HG03571 (cell line): ENCODE measurements at regions not wholly inside any gene's neighbourhood (a gene's known extent, or its start where the extent isn't known, plus 50 kb on each side); places are given as distances from the start of the nearest gene placed in this dataset.
A peak's percentile ranks its signal among the peaks of the same experiment; 100 is the strongest.

ENCODE experiments used
- ATAC-seq: cut with Tn5 transposase; IDR thresholded peaks from one replicate; pipeline ENCODE4 v1.9.1; 2021; ENCODE audit not compliant: unreplicated experiment

DNA sequence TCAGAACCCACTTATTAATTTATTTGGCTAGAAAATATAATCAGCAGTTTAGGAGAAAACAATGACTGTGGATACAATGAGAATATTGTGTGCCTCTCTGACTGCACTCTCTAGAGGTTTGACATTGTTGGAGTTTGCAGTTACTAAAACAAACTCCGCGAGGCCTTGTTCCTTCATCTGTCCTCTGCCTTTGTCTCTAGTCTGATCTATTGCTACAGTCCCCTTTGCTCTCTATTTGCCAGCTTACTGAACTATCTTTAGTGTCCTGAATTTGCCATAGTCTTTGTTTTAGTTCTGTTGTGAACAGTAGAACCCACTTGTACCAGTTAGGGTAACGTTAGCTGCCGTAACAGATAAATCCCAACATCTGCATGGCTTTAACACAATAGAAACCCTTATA is 81.4 kb upstream of the RPS6KA3 start:
- no peak for ATAC-seq

DNA sequence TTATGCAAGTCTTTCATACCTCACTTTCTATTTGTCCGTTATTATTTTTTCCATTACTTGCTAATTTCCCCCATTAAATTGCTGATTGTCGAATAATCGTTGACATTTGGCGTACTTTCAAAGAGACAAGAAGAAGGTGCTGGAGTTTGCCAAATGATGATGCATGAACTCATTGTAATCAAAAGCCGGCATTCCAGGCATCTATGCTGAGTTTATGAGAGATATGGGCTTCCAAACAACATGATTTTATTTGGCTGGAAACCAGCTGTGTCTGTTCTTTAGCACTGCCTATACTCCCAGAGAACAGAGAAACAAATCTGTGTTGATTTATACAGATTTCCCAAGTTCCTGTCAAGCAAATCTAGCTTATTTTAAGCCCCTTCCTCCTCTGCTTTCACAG is 80.8 kb upstream of the RPS6KA3 start:
- ATAC-seq: no peak

DNA sequence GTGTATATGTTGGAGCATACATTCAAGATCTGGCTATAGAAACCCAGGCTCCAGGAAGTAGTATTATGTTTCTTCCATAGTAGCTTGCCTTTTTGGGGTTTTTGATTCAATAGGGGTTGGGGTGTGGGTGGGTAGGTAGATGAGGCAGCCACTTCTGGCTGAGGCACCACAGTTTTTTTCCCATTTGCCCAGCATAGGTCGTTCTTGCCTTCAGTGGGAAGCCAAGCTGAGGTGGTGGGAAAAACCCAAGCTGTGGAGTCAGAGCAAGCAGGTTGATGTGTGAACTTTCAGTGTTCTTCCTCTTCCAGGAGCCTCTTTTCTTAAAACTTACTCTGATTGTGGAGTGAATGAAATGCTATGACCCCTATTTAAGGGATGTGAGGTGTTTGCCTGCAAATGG is 67.0 kb upstream of the RPS6KA3 start:
- no peak for ATAC-seq

DNA sequence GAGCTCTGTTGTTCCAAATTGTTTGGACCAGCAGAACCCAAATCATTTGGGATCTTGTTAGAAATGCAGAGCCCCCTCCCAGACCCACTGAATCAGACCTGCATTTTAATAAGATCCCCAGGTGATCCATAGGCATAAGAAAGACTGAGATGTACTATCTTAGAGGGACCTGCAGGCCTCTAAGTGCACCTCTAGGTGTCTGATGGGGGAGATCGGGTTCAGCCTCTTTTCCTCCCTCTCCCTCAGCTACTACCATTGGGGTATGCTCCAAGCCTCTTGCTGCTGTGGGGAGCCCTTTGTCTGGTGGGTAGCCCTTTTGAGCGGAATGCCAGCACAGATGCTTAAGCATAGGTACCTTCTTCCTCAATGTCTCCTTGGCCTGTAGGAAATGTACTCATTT is 63.8 kb upstream of the RPS6KA3 start:
- no peak for ATAC-seq

DNA sequence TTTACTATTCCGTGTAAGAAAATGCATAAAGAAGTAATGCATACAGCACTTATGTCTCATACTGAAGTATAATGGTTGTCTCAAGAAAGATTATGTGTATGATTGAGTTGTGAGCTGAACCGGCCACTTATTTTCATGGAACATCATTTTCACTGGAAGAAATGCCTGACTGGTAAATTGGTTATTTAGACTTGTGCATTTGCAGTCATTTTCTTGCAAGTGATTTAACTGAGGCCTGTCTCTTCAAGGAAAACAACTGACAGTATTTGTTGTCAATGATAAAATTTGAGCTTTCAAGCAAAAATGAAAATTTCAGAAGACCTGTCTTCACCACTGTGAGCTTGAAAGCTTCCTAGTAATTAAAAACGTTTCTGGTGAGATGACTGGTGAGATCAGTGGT is 62.7 kb upstream of the RPS6KA3 start:
- no peak for ATAC-seq

DNA sequence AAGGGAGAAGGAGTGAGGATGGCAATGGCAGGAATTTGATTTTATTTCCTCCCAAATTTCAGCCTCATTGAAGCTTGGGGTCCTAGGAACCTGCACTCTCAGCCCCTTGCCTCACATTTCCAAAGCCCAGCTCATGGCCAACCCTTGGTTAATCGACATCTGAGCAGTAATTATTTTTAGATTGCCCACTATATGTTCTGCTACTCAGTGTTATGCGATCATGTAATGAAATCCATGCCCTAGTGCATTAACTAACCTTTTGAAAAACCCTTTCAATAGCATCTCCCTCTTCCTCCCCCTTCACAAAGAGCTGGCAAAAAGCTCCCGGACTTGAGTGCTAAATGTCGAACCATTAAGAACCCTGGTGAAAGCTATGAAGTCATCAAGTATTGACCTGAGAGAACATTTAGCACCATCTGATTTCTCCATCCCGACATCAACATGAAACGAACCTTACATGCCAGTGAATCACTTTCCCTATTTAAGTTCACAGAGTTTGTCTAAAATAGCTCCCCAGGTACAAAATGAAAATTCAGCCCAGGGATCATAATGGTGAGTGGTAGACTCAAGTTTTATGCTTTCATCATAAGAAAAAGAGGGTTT is 59.2 kb upstream of the RPS6KA3 start:
- no peak for ATAC-seq

DNA sequence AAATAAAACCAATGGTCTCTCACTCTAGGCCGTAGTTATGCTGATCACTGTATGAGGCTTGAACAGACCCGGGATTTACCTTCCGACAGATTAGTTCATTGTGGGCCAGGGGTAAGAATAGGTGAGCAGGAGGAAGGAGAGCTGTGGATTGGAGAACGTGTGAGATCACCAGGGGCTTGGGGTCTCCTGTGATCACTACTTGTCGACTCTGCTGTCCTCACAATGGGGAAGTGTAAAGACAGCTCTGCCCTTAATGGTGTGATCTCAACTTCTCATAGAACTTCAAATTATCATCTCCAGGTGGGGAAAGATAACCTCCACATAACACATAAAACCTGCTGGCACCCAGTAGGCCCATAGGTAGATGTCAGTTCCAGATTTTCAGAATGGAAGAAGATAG is 56.2 kb upstream of the RPS6KA3 start:
- ATAC-seq: no peak

DNA sequence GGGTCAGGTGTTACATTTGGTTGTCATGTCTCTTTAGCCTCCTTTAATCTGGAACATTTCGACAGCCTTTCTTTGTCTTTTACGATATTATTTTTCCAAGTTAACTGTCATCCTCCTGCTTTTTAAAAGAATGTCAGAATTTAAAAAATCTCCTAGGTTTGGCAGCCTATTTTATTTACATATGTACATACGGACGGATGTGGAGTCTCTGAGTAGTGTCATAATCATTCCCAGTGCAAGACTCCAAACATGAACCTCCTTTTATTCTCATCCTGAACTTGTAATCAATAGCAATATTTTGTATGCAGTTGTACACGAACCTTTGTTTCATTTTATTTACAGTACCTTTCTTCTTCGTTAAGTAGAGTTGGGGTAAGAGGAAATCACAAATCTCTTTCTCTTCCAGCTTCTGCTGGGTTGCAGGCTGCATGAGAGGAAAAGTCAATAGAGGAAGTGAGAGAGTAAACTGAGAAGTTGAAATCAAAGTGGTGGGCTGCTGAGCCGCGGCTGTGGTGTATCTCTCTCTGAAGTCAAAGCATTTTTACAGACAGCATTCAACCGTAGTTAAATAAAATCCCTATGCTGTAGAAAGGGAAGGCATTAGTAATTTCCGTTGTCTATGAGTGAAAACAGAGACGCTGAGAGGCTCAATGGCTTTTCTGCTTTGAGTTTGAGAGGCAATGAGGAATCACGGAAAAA is 53.9 kb upstream of the RPS6KA3 start:
- ATAC-seq: peak; percentile 97

DNA sequence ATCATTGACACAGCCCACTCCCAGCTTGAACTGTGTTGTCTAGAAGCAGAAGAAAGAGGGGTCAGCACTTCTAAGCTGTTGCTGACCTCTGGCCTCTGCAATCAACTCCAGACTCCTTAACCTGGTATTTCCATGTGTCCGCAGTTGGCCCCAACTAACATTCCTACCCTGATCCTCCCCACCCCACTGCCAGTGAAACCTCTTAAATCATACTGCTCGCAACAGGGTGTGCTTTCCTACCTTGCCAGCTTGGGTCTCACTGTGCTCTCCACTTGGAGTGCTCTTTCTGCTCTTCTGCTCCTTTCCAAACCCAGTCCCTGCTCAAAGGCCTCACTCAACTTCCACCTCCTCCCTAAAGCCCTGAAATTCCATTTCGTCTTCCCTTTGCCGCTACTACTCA is 52.3 kb upstream of the RPS6KA3 start:
- no peak for ATAC-seq

DNA sequence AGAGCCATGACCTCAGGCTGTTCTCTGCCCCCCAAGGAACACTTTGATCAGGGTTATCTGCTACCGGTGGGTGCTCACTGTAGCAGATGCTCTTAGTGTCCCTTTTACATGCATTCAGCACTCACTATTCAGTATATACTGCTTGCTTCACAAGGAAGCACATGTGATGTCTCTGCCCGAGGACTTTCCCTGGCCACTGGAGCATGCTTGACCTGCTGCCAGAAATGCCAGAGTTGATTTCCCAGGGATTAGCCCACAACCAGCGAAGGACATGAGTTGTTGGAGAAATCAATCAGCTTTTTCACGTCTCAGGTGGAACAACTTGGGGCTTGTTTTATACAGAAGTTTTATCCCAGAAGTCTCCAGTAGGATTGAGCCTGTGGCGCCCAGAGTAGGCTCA is 51.2 kb upstream of the RPS6KA3 start:
- no peak for ATAC-seq
